ENCODE measurements at regions not wholly inside any gene's neighbourhood (a gene's known extent, or its start where the extent isn't known, plus 50 kb on each side); places are given as distances from the start of the nearest gene placed in this dataset.

DNA sequence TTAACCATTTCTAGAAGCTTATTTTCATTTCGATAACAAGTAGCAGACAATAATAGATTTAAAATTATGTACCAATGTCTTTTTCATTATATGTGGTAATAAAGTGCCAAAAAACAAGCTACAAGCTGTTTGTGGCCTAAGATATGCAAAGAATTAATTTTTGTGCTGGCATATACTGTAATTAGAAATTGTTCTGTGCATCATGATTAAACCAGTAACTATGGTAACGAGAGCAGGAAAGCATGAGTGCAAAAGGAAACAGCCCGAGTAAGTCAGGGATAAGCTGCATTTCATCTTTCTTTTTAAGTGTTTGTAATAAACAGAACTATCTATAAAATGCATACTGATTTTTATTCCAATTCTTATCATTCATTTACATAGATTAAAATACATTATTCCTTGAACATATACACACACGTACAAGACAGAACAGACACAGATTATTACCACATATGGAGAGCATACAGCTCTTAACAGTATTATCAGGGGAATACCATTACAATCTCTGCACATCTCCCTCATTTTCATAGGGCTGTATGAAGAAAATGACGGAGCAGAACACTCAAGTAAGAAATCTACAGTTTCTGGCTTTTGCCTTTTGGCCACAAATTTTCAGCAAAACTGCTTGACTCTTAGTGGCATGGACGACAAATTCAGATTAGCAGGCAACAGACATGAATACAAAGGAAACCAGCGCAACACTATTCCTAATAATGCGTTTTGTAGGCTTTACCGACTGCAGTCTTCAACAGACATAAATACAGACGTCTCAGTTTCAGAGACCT is 121.3 kb upstream of the WDR17 start:
- ATAC-seq (ENCODE audit: poor library complexity) (no peak), DNase-seq (no peak)
- intact Hi-C loops (cut with DNase I): no loop called here

DNA sequence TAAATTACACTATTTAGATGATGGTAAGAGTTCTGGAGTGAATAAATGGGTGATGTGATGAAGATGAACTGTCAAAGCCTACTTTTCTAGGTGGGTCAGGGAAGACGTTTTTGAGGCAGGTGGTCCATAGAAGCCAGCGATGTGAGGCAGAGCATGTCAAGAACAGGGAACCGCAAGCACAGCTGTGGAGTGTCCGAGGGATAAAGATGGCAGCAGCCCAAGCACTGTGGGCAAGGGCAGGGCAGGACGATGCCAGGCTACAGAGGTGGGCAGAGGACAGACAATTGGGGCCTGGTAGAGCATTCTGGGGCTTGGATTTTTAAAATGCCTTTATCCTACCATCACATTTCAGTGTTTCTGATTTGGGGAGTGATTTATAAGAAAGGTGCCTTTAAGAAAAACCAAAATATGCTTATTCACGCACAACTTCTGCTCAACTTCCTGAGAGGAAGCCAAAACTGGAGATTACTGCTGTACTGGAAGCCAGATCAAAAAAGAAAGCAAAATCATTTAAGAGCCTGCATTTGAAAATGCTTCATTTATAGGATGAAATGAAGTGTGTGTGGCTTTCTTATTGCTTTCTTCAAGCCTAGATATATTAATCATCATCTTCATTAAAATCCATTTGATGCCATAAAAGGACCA is 119.0 kb upstream of the WDR17 start:
- ATAC-seq (ENCODE audit: poor library complexity): no peak

GRCh38 chr4:175947117-175947722 is 118.4 kb upstream of the WDR17 start:
- DNase-seq: no peak
- intact Hi-C loops (cut with DNase I): loop anchor here (5.0 kb wide), 1 partner anchor 390 kb away; no protein-coding TSS in a partner anchor
- no peak for ATAC-seq (ENCODE audit: poor library complexity)

More for the DNA sequence above, 119.0 kb upstream of the WDR17 start:
- no peak for DNase-seq
- intact Hi-C loops (cut with DNase I): loop anchor here (5.0 kb wide), 1 partner anchor 391 kb away; no protein-coding TSS in a partner anchor

DNA sequence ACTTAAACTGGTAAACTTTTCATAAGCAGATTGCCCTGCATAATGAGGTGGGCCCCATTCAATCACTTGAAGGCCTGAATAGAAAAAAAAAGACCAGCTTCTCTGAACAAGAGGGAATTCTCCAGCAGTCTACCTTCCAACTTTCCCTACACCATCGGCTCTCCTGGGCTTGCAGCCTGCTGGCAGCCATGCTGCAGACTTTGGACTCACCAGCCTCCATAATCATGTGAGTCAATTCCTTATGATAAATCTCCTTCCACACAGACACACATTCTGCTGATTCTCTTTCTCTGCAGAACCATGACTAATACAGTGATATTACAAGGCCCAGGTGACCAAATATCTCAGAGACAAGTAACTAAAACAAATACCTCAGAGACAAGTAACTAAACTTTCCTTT is 113.8 kb upstream of the WDR17 start:
- intact Hi-C loops (cut with DNase I): no loop called here
- DNase-seq (no peak), ATAC-seq (ENCODE audit: poor library complexity) (no peak)

DNA sequence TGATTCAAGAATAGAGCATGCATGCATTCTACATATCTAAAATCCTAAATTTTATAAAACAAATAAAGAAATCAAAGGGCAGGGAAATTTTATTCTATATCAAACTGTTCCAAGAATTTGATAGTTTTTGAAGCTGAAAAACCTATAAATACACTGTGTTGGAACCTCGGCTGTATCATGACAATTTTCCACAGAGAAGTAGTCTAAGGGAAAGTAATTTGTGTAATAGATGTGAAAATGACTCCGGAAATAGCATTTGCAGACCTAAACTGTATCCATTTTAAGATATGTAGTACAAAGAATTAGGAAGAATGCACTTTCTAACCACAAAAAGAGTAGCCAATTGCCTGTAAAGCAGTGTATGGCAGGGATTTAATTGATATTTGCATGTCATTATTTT is 112.5 kb upstream of the WDR17 start:
- intact Hi-C loops (cut with DNase I): no loop called here
- ATAC-seq (ENCODE audit: poor library complexity) (no peak), DNase-seq (no peak)

DNA sequence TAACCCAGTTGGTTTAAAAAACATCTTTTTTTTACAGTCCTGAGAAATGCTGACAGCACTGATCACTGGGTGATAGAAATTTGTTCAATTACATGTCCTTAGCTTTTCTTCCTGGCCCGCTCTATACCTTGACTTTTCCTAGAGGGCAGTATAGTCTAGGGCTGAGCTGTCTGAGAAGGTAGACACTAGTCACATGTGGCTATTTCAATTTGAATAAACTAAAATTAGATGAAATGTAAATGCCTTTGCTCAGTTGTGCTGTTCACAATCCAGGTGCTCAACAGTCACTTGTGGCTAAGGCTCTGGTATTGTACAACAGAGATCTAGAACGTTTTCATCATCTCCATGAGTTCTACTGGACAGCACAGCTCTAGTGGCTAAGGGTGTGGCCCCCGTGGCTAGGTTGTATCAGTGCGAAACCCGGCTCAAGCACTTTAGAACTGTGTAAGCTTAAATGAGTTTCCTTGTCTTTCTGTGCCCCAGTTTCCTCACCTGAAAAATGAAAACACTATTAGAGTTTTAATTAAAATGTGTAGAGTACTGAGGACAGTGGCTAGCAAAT is 111.6 kb upstream of the WDR17 start:
- DNase-seq: no peak
- intact Hi-C loops (cut with DNase I): no loop called here
- no peak for ATAC-seq (ENCODE audit: poor library complexity)

DNA sequence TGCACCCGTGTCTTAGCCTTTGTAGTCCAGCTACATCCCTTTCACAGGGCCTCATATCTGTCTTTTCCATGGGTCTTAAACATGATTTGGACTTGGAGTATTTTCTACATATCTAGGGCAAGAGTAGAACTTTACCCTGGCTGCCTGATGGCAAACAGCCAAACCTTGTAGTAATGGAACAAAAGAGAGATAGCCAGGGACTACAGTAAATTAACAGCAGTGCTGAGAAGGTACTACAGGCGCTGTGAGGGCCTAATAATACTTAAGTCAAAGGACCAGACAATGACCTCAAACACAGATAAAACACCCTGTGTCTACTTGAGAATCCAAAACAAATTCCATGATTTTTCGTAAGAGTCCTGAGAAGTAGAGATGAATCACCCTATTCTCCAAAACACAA is 111.0 kb upstream of the WDR17 start:
- intact Hi-C loops (cut with DNase I): no loop called here
- DNase-seq: no peak
- no peak for ATAC-seq (ENCODE audit: poor library complexity)

- DNase-seq (no peak), ATAC-seq (ENCODE audit: poor library complexity) (no peak)
- intact Hi-C loops (cut with DNase I): no loop called here
These were observed 104.0 kb upstream of the WDR17 start for GRCh38 chr4:175961604-175962003.

DNA sequence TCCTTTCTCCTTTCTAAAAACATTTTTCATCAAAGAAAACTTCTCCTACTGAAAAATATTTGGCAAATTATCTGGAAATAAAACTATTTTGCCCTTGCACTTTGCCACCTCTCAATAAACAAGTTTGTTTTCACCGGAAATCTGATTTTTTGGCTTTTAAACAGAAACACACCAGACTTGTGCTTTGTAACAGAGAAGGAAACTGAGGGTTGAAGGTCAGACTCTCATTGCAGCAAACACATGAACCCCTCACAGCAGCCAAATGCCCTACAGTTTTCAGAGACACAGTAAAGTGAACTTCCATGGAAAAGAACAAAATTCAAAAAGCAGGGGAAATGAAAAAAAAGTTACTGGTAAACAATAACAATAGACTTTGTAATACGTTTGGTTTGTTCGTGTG is 95.6 kb upstream of the WDR17 start:
- DNase-seq (no peak), ATAC-seq (ENCODE audit: poor library complexity) (no peak)
- intact Hi-C loops (cut with DNase I): no loop called here

DNA sequence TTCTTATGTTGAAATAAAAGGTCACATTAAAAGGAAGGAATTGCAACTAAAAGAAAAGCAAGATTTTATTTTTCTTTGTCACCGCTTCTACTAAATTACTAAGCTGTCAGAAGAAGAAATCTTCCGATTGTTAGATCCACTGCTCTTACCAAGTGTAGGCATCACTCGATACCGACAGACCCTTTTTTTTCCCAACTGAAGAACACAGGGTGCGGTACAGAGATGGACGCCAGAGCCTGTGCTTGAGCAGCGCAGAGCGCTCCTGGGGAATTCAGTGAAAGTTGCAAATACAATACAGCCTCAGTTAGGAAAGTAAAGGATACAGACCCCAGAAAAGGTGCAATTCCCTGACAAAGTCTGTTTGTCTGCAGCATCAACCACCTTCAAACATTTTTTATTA is 94.9 kb upstream of the WDR17 start:
- no peak for ATAC-seq (ENCODE audit: poor library complexity)
- intact Hi-C loops (cut with DNase I): no loop called here
- DNase-seq: no peak

DNA sequence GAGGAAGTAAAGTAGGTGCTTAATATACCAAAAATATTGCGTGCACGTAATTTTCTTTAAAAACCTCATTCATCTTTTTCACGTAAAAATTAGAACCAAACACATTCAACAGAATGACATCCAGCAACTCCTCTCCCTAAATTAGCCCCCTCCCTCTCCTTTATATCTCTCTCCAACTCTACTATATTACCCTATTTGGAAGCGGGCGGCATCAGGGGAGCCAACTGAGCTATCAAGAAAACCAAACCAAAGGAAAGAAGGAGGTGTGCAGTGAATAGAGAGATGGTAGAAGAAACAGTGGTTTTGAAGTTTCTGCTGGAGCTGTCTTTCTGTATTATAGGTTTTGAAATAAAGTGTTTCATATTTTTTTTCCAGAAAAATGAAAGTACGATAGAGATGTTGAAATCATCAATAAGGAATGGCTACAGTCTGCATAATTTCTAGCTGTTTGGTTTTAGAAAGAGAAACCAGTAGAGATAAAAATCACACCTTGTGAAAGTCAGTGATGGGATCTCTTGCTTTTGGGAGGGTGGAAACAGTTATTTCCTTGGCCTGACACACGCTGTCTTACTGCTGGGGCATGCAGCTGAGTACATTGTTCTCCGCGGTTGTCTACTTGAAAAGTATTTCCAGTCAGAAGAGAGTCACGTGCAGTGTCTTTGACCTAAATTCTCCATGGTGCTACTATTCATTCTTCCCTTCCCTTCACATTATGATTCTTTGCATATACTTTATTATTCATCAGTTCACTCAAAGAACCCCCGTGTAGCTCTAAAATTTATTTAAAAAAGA is 94.1 kb upstream of the WDR17 start:
- intact Hi-C loops (cut with DNase I): no loop called here

DNA sequence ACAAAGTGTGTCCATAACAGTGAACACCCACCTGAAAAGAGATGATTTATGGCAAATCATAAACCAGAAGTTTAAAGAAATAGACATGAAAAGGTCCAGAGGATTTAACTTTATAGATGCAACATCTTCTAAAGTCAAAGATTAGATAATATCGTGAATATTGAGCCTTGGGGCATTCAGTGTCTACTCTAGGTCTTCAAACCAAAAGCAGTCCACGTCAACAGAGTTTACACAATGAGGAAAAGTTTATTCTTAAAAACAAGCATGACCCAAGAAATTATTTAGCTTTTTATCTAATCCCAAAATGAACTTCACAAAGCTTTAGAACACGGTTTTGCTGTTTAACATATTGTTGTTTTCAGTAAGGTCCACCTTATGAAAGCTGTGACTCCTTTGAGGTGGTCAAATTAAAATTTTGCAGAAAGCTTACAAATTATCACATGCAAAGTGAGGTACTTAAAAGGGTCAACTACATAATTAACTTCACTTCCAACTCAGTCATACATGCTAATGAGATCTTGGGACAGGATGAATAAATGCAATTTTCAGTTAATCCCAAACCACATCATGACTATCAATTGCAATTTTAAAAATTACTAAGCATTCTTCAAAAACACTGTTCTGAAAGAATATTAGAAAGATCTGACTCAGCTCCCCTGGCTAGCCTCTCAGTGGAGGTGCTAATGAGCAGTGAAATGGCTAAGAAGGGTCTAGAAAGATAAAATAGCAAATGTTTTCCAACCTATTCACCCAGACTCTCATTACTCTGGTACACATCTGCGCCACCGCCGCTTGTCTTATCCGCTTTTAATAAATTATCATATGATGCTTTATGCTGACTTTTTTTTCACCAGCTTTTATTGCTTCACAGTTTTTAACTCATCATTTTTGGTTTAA is 92.4 kb upstream of the WDR17 start:
- DNase-seq (no peak), ATAC-seq (ENCODE audit: poor library complexity) (no peak)
- intact Hi-C loops (cut with DNase I): no loop called here

More for the DNA sequence above, 94.1 kb upstream of the WDR17 start:
- ATAC-seq (ENCODE audit: poor library complexity) (no peak), DNase-seq (no peak)

GRCh38 chr4:175983636-175984035 is 82.0 kb upstream of the WDR17 start:
- intact Hi-C loops (cut with DNase I): no loop called here
- ATAC-seq (ENCODE audit: poor library complexity): no peak
- no peak for DNase-seq

DNA sequence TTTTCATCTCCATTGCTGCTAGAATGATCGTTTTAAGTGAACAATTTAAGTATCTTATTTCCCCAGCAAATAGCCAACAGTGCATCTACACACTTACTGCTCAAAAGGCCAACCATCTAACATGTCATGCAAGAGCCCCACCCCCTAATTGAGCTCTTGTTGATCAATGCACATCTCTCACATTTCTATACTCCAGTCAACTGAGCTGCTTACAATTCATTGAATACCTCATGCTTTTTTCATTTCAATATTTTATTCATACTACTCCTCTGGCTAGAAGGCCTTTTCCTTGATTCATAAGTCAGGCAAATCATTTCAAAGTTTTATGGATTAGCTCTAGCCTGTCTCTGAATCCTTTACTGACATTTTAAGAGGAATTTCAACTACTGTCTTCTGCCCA is 79.0 kb upstream of the WDR17 start:
- no peak for DNase-seq
- intact Hi-C loops (cut with DNase I): no loop called here
- ATAC-seq (ENCODE audit: poor library complexity): no peak

- ATAC-seq (ENCODE audit: poor library complexity) (no peak), DNase-seq (no peak)
- intact Hi-C loops (cut with DNase I): no loop called here
These were observed 77.1 kb upstream of the WDR17 start for GRCh38 chr4:175988511-175988910.

DNA sequence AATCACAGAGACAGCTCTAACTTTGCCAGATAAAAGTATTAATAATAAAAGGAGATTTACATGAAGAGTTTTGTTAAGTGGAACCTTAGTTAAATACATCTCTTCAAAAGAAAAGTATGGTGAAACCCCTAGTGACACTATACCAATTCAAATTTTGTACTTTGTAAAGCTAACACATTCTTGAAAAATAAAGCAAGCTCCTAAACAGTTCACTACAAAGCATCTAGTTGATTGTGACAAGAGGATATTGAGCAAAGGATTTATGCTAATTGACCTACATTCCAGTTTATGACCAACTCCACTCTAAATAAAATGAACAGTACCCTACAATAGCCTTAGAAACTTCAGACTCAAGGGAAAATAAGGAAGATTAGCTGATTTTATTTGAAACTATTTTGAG is 69.4 kb upstream of the WDR17 start:
- no peak for ATAC-seq (ENCODE audit: poor library complexity)
- intact Hi-C loops (cut with DNase I): no loop called here
- DNase-seq: no peak

GRCh38 chr4:175997291-175997690 is 68.3 kb upstream of the WDR17 start:
- intact Hi-C loops (cut with DNase I): no loop called here
- no peak for ATAC-seq (ENCODE audit: poor library complexity)
- no peak for DNase-seq

- ATAC-seq (ENCODE audit: poor library complexity) (no peak), DNase-seq (no peak)
- intact Hi-C loops (cut with DNase I): no loop called here
These were observed 66.9 kb upstream of the WDR17 start for GRCh38 chr4:175998782-175999181.

All from Right ventricle myocardium superior (tissue), 1 donor.